ENCODE measurements at regions not wholly inside any gene's neighbourhood (a gene's known extent, or its start where the extent isn't known, plus 50 kb on each side); places are given as distances from the start of the nearest gene placed in this dataset.

DNA sequence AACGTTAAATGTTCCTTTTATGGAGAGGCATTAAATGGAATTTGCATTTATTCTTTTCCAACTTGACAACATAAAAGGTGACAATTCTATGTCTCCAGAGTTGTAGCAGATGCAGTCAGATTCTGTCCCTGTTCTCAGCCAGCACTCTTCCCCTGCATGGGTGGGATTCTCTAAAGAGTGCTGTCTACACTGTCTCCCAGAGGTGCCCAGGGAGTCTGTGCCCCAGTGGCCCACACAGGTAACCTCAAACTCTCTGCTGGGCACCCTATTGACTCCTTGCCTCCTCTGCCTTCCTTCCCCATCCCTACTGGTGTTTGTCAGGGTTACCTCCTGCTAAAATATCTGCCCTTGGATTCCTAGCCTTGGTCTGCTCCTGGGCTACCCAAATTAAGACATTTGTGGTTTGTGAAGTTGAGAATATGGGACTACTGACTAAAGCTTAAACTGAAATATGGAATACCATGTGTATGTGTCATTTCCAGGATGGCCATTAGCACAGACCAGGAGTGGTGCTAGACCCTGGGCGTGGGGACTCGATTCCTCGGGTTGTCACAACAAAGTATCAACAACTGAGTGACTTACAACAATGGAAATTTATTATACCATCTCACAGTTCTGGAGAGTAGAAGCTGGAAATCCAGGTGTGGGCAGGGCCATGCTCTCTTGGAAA is 284.7 kb downstream of the CDH26 start:
- DNase-seq (ENCODE audit: low read depth), result peak; percentile 20
- ChIA-PET POLR2A (no interaction called here), CTCF (interaction anchor here (0.9 to 1.5 kb wide), 3 partner anchors 18 to 32 kb away, joined by 3 to 6 read pairs (median 4); no protein-coding TSS in a partner anchor)
- no peaks in the 10 kb centered on the region for H3K27me3 ChIP-seq (ENCODE audit: control insufficient read depth, insufficient read depth, low read length)
- no peaks in the 10 kb centered on the region for H3K36me3 ChIP-seq (ENCODE audit: control insufficient read depth, insufficient read depth, low read length)
- TF ChIP-seq, protein P1, sequence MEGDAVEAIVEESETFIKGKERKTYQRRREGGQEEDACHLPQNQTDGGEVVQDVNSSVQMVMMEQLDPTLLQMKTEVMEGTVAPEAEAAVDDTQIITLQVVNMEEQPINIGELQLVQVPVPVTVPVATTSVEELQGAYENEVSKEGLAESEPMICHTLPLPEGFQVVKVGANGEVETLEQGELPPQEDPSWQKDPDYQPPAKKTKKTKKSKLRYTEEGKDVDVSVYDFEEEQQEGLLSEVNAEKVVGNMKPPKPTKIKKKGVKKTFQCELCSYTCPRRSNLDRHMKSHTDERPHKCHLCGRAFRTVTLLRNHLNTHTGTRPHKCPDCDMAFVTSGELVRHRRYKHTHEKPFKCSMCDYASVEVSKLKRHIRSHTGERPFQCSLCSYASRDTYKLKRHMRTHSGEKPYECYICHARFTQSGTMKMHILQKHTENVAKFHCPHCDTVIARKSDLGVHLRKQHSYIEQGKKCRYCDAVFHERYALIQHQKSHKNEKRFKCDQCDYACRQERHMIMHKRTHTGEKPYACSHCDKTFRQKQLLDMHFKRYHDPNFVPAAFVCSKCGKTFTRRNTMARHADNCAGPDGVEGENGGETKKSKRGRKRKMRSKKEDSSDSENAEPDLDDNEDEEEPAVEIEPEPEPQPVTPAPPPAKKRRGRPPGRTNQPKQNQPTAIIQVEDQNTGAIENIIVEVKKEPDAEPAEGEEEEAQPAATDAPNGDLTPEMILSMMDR (IDR thresholded peaks at IDR 0.05; ENCODE audit: insufficient read depth, low read depth, low read length), result no peak
- no peak overlapping the region for H3K4me3 ChIP-seq (ENCODE audit: low read depth, low read length)

DNA sequence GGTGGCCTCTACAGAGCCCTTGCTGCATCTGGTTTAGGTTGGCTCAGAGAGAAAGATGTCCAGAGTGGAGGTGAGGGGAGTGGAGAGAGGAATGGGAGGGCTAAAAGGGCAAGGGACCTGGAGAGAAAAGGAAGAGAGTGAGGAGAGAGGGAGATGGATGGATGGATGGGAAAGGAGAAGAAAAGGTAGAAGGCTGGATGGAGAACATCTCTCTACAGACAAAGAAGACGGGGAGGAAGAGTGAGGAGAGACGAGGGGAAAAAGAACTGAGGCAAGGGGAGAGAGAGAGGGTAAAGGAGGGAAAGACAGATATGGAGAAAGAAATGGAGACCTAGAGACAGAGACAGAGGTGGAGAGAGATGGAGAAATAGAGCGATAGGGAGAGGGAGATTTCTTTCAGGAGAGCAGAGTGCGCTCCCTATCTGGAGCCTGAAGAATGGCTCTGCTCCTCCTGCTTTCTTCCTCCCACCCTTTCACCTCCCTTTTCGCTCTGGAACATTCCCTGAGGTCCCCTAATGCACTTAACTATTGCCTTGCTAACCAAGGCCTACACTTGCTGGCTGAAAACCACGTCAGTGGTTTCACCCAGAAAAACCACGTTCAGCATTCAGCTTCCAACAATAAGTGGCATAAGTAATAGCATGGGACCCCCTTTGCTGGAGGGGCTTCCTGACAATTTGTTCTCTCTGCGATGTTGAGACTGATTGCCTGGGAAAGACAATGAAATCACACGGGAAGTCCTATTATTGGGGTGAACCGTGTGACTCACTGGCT is 286.3 kb downstream of the CDH26 start:
- ChIA-PET POLR2A (no interaction called here), CTCF (interaction anchor here (0.7 to 1.3 kb wide), 4 partner anchors 8 to 20 kb away, joined by 3 to 8 read pairs (median 3); no protein-coding TSS in a partner anchor)
- Histone ChIP-seq H3K4me3 (ENCODE audit: low read depth, low read length) (no peak overlapping the region), H3K36me3 (ENCODE audit: control insufficient read depth, insufficient read depth, low read length) (no peaks in the 10 kb centered on the region), H3K27me3 (ENCODE audit: control insufficient read depth, insufficient read depth, low read length) (no peaks in the 10 kb centered on the region)
- TF ChIP-seq, protein P1 (IDR thresholded peaks at IDR 0.05; ENCODE audit: insufficient read depth, low read depth, low read length), result no peak
- DNase-seq (ENCODE audit: low read depth), result no peak

DNA sequence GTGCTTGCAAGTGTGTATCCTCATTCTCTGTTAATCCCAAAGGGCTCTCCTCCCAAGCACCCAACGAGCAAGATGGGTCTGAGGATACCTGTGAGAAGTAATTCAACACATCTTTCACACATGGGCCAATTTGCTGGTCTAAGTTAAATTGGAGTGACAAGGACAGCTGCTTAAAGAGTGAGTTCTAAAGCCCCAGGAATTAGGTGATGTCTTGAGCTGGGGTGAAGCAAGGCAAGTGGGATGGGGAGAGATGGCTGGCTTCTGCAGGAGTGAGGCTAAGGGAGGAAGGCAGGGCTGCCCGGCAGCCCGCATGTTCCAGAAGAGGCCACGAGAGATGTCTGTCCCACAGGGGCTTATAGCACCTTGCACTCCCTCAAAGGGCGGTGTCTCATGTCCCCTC is 288.5 kb downstream of the CDH26 start:
- CTCF ChIA-PET, result no interaction called here
- TF ChIP-seq, protein P1 (IDR thresholded peaks at IDR 0.05; ENCODE audit: insufficient read depth, low read depth, low read length), result no peak
- Histone ChIP-seq H3K4me3 (ENCODE audit: low read depth, low read length) (no peak overlapping the region), H3K27me3 (ENCODE audit: control insufficient read depth, insufficient read depth, low read length) (no peaks in the 10 kb centered on the region), H3K36me3 (ENCODE audit: control insufficient read depth, insufficient read depth, low read length) (no peaks in the 10 kb centered on the region)
- POLR2A ChIA-PET, result no interaction called here
- DNase-seq (ENCODE audit: low read depth), result no peak

DNA sequence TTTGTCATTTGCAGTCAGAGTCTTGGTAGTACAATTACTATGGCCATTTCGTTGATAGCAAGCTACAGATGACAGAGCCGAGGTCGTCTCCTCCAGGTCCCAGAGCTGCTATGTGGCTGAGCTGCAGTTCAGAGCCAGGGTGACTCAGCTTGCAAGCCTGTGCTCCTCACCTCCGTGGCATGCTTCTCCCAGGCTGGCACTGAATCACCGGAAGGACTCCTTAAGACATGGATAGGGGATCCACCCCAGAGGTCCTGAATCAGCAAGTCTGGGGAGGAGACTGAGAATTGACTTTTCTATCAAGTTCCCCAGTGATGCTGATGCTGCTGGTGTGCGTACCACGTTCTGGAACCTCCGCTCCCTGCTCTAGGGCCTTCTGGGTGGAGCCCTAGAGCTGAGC is 291.2 kb downstream of the CDH26 start:
- TF ChIP-seq, protein P1 (IDR thresholded peaks at IDR 0.05; ENCODE audit: insufficient read depth, low read depth, low read length), result no peak
- Histone ChIP-seq H3K36me3 (ENCODE audit: control insufficient read depth, insufficient read depth, low read length) (no peaks in the 10 kb centered on the region), H3K4me3 (ENCODE audit: low read depth, low read length) (no peak overlapping the region), H3K27me3 (ENCODE audit: control insufficient read depth, insufficient read depth, low read length) (no peaks in the 10 kb centered on the region)
- peak; percentile 75 for DNase-seq (ENCODE audit: low read depth)
- ChIA-PET CTCF (interaction anchor here (1.6 to 2.6 kb wide), 4 partner anchors 13 to 192 kb away, joined by 5 to 13 read pairs (median 12); no protein-coding TSS in a partner anchor), POLR2A (interaction anchor here (0.5 kb wide), 1 partner anchor 48 kb away, joined by 3 read pairs; no protein-coding TSS in a partner anchor)

DNA sequence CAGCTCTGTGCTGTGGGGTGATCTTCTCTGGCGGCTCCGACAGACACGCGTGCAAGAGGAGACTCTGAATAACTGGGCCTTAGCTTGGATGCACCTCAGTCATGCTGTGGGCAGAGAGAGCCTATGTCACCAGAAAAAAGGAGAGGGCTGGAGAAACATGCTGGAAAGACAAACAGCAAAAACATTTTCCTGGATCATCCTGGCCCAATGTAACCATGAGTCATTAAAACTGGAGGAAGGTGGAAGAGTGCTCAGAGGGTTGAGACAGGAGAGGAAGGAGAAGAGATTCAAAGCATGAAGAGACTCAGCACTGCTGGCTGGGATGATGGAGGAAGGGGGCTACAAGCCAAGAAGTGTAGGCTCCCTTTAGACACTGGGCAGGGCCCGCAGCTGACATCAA is 292.0 kb downstream of the CDH26 start:
- Histone ChIP-seq H3K4me3 (ENCODE audit: low read depth, low read length) (no peak overlapping the region), H3K27me3 (ENCODE audit: control insufficient read depth, insufficient read depth, low read length) (no peaks in the 10 kb centered on the region), H3K36me3 (ENCODE audit: control insufficient read depth, insufficient read depth, low read length) (no peaks in the 10 kb centered on the region)
- ChIA-PET CTCF (interaction anchor here (1.6 to 2.6 kb wide), 4 partner anchors 13 to 193 kb away, joined by 5 to 13 read pairs (median 12); no protein-coding TSS in a partner anchor), POLR2A (no interaction called here)
- DNase-seq (ENCODE audit: low read depth), result no peak
- TF ChIP-seq, protein P1 (IDR thresholded peaks at IDR 0.05; ENCODE audit: insufficient read depth, low read depth, low read length), result no peak
